GM15510 (cell line): ENCODE measurements at regions not wholly inside any gene's neighbourhood (a gene's known extent, or its start where the extent isn't known, plus 50 kb on each side); places are given as distances from the start of the nearest gene placed in this dataset.

Experiments
- POLR2A ChIP-seq: IDR thresholded peaks from 3 replicates; pipeline ENCODE4 v1.6.1; 2011; ENCODE audit warnings: borderline replicate concordance; ENCODE audit not compliant: insufficient read length; ENCODE audit errors: extremely low read depth

- TF ChIP-seq POLR2A, result no peak
These were observed 114.2 kb upstream of the CADM1 start for GRCh38 chr11:115618428-115618827.

GRCh38 chr11:115617767-115618166, 113.6 kb upstream of the CADM1 start:
- TF ChIP-seq POLR2A, result no peak

GRCh38 chr11:115616971-115617370, 112.8 kb upstream of the CADM1 start:
- TF ChIP-seq POLR2A, result no peak

GRCh38 chr11:115613986-115614632, 109.9 kb upstream of the CADM1 start:
- no peak for TF ChIP-seq POLR2A

GRCh38 chr11:115613004-115613403, 108.8 kb upstream of the CADM1 start:
- TF ChIP-seq POLR2A, result no peak

GRCh38 chr11:115612046-115612730, 108.0 kb upstream of the CADM1 start:
- TF ChIP-seq POLR2A, result no peak

- TF ChIP-seq POLR2A, result no peak
These were observed 107.1 kb upstream of the CADM1 start for GRCh38 chr11:115611343-115611742.

- TF ChIP-seq POLR2A, result no peak
These were observed 106.7 kb upstream of the CADM1 start for GRCh38 chr11:115610908-115611307.

GRCh38 chr11:115608976-115609375, 104.8 kb upstream of the CADM1 start:
- no peak for TF ChIP-seq POLR2A

- TF ChIP-seq POLR2A, result no peak
These were observed 103.5 kb upstream of the CADM1 start for GRCh38 chr11:115607621-115608221.

- no peak for TF ChIP-seq POLR2A
These were observed 102.4 kb upstream of the CADM1 start for GRCh38 chr11:115606498-115607220.

GRCh38 chr11:115605871-115606497, 101.8 kb upstream of the CADM1 start:
- TF ChIP-seq POLR2A, result no peak

GRCh38 chr11:115599125-115599524, 94.9 kb upstream of the CADM1 start:
- TF ChIP-seq POLR2A, result no peak

- no peak for TF ChIP-seq POLR2A
These were observed 94.2 kb upstream of the CADM1 start for GRCh38 chr11:115598257-115598901.
